OCI-LY3 (cell line): ENCODE measurements at regions not wholly inside any gene's neighbourhood (a gene's known extent, or its start where the extent isn't known, plus 50 kb on each side); places are given as distances from the start of the nearest gene placed in this dataset.

Experiments used
- CTCF ChIP-seq: fragments of 200-600, 300-600 bp; sonication (generic); IDR thresholded peaks from 2 replicates; pipeline ENCODE4 v1.5.1; 2014; ENCODE audit warnings: antibody characterized with exemption, low read length, low read depth
- EZH2phosphoT487 ChIP-seq: fragments of 200-600 bp; shearing (Covaris generic); IDR thresholded peaks from 2 replicates; pipeline ENCODE4 v1.6.1; 2018; ENCODE audit warnings: antibody characterized with exemption, mixed run types, low read depth

GRCh38 chr5:158563760-158564390, 535.8 kb downstream of the EBF1 start:
- TF ChIP-seq CTCF (no peak), EZH2phosphoT487 (no peak)
